HL-60 (cell line): ENCODE measurements at regions not wholly inside any gene's neighbourhood (a gene's known extent, or its start where the extent isn't known, plus 50 kb on each side); places are given as distances from the start of the nearest gene placed in this dataset.

Source experiments
- CTCF ChIP-seq: IDR thresholded peaks from one replicate; pipeline ENCODE4 v1.5.1; 2011; ENCODE audit warnings: low read length, control low read depth, inconsistent platforms; ENCODE audit not compliant: insufficient read depth
- GABPA ChIP-seq: IDR thresholded peaks from 2 replicates; pipeline ENCODE4 v1.6.1; 2012; ENCODE audit warnings: low read depth
- POLR2AphosphoS5 ChIP-seq: IDR thresholded peaks from 2 replicates; pipeline ENCODE4 v1.6.1; 2012; ENCODE audit warnings: low read depth
- REST ChIP-seq: IDR thresholded peaks from 2 replicates; pipeline ENCODE4 v1.6.1; 2012; ENCODE audit warnings: low read depth; ENCODE audit not compliant: insufficient replicate concordance

- no peak for TF ChIP-seq CTCF
- TF ChIP-seq POLR2AphosphoS5, result no peak
- no peak for TF ChIP-seq REST
- no peak for TF ChIP-seq GABPA
Measured at GRCh38 chr3:72475258-72476138, 372.7 kb downstream of the SHQ1 start.
